ENCODE measurements at regions not wholly inside any gene's neighbourhood (a gene's known extent, or its start where the extent isn't known, plus 50 kb on each side); places are given as distances from the start of the nearest gene placed in this dataset.

GRCh38 chr9:104330841-104331240 is 173.2 kb upstream of the OR13F1 start:
- no peak for TF ChIP-seq EZH2 (IDR thresholded peaks at IDR 0.05; ENCODE audit: insufficient read depth, low read length)
- TF ChIP-seq CTCF (IDR thresholded peaks at IDR 0.05; ENCODE audit: insufficient read depth, low read depth, low read length): no peak
